ENCODE measurements at regions not wholly inside any gene's neighbourhood (a gene's known extent, or its start where the extent isn't known, plus 50 kb on each side); places are given as distances from the start of the nearest gene placed in this dataset.

DNA sequence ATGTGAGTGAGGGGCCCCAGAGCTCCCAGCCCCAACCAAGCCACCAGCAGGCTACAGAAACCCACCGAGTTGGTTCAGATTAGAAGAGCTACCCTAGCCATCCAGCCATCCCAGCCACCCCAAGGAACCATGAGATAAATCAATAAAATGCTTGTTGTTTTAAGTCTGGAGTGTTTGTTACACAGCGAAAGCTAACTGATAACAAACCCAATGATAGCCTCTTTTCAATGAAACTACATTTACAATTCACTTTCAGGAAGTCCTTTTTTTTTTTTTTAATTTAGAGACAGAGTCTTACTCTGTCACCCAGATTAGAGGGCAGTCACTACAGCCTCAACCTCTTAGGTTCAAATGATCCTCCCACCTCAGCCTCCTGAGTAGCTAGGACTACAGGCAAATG lies 215.0 kb upstream of the ZFHX3 start:
- no peak for TF ChIP-seq CTCF (conservative IDR thresholded peaks at IDR 0.05; ENCODE audit: low read length)
- TF ChIP-seq EZH2phosphoT487 (IDR thresholded peaks at IDR 0.05; ENCODE audit: borderline replicate concordance, low read depth, low read length): no peak

Measured in OCI-LY7 (cell line).